Uterus (tissue), 3 donors: ENCODE measurements at regions not wholly inside any gene's neighbourhood (a gene's known extent, or its start where the extent isn't known, plus 50 kb on each side); places are given as distances from the start of the nearest gene placed in this dataset.

Experiments used
- DNase-seq, 2 donors: peaks; one replicate each; pipeline ENCODE4 v3.0.0-alpha.2; 2019 to 2020
- H3K27ac ChIP-seq, 2 donors: fragments of 200-600 bp; sonication (generic); 1 replicate in 1 of 2; 2 replicates in 1 of 2; pipeline ENCODE4 v1.5.1; 2016 to 2018
- H3K27me3 ChIP-seq, 2 donors: fragments of 200-600 bp; sonication (generic); one replicate each; pipeline ENCODE4 v1.5.1; 2018 to 2019; ENCODE audit warnings: control low read depth in 1 of 2
- H3K36me3 ChIP-seq, 2 donors: fragments of 200-600 bp; sonication (generic); one replicate each; pipeline ENCODE4 v1.5.1; 2019; ENCODE audit warnings: control low read depth in 1 of 2
- H3K4me1 ChIP-seq, 2 donors: fragments of 200-600 bp; sonication (generic); one replicate each; pipeline ENCODE4 v1.5.1; 2018 to 2019; ENCODE audit warnings: control low read depth in 1 of 2
- H3K4me3 ChIP-seq, 2 donors: fragments of 200-600 bp; sonication (generic); 1 replicate in 1 of 2; 2 replicates in 1 of 2; pipeline ENCODE4 v1.5.1; 2018 to 2019; ENCODE audit warnings: mild to moderate bottlenecking in 1 of 2
- H3K9me3 ChIP-seq, 2 donors: fragments of 200-600 bp; sonication (generic); one replicate each; pipeline ENCODE4 v1.5.1; 2019; ENCODE audit warnings: control low read depth in 1 of 2
- CTCF ChIP-seq, 4 experiments: fragments of 200-600 bp in 2 of 4; fragments of 450-650 bp in 2 of 4; sonication (generic) in 2 of 4; IDR thresholded peaks; one replicate each; pipeline ENCODE4 v1.5.1; 2016 to 2019; ENCODE audit warnings: antibody characterized with exemption in 4 of 4, mild to moderate bottlenecking in 2 of 4, moderate library complexity in 1 of 4
- POLR2A ChIP-seq, 2 donors: fragments of 450-650 bp; IDR thresholded peaks; one replicate each; pipeline ENCODE4 v1.6.1; 2016; ENCODE audit warnings: antibody characterized with exemption in 2 of 2, mild to moderate bottlenecking in 1 of 2, moderate library complexity in 1 of 2
- intact Hi-C: fragments of 100-400 bp; cut with DNase I; formaldehyde crosslinking; loops from one replicate; pipeline ENCODE4 v1.15.1; 2023; ENCODE audit warnings: low total_unique reads
- donor health status: DM: yes; HTN: yes; CAD: no.

- H3K27ac ChIP-seq, result no peak overlapping the region
- H3K4me1 ChIP-seq, result no peaks in the 10 kb centered on the region
- H3K4me3 ChIP-seq, result no peak overlapping the region
Measured at GRCh38 chr2:198456418-198456817, 652.0 kb downstream of the PLCL1 start.

GRCh38 chr2:198453866-198454265, 649.5 kb downstream of the PLCL1 start:
- Histone ChIP-seq H3K27ac (no peak overlapping the region), H3K27me3 (no peaks in the 10 kb centered on the region), H3K4me3 (no peak overlapping the region), H3K36me3 (no peaks in the 10 kb centered on the region), H3K4me1 (no peaks in the 10 kb centered on the region), H3K9me3 (no peaks in the 10 kb centered on the region)
- TF ChIP-seq POLR2A (IDR thresholded peaks at IDR 0.05), result no peak
- TF ChIP-seq CTCF (IDR thresholded peaks at IDR 0.05), result no peak
- no peak for DNase-seq
- intact Hi-C loops, result no loop called here

More at GRCh38 chr2:198456418-198456817, 652.0 kb downstream of the PLCL1 start:
- Histone ChIP-seq H3K9me3 (no peaks in the 10 kb centered on the region), H3K36me3 (no peaks in the 10 kb centered on the region), H3K27me3 (no peaks in the 10 kb centered on the region)
- intact Hi-C loops, result no loop called here
- no peak for TF ChIP-seq CTCF (IDR thresholded peaks at IDR 0.05)
- TF ChIP-seq POLR2A (IDR thresholded peaks at IDR 0.05), result no peak
- DNase-seq, result no peak

- intact Hi-C loops, result no loop called here
- no peak for DNase-seq
- no peak overlapping the region for H3K27ac ChIP-seq
- no peak for TF ChIP-seq POLR2A (IDR thresholded peaks at IDR 0.05)
- no peak for TF ChIP-seq CTCF (IDR thresholded peaks at IDR 0.05)
- no peak overlapping the region for H3K4me3 ChIP-seq
- no peaks in the 10 kb centered on the region for H3K9me3 ChIP-seq
- H3K4me1 ChIP-seq, result no peaks in the 10 kb centered on the region
- H3K27me3 ChIP-seq, result no peaks in the 10 kb centered on the region
- H3K36me3 ChIP-seq, result no peaks in the 10 kb centered on the region
Measured at GRCh38 chr2:198452327-198452726, 647.9 kb downstream of the PLCL1 start.

GRCh38 chr2:198448789-198449188, 644.4 kb downstream of the PLCL1 start:
- no peak for DNase-seq
- Histone ChIP-seq H3K9me3 (no peaks in the 10 kb centered on the region), H3K4me1 (no peaks in the 10 kb centered on the region), H3K27ac (no peak overlapping the region), H3K27me3 (no peaks in the 10 kb centered on the region), H3K36me3 (no peaks in the 10 kb centered on the region), H3K4me3 (no peak overlapping the region)
- TF ChIP-seq POLR2A (IDR thresholded peaks at IDR 0.05) (no peak), CTCF (IDR thresholded peaks at IDR 0.05) (no peak)
- intact Hi-C loops, result no loop called here

- intact Hi-C loops, result no loop called here
- TF ChIP-seq CTCF (IDR thresholded peaks at IDR 0.05) (no peak), POLR2A (IDR thresholded peaks at IDR 0.05) (no peak)
- Histone ChIP-seq H3K27me3 (no peaks in the 10 kb centered on the region), H3K4me3 (no peak overlapping the region), H3K4me1 (no peaks in the 10 kb centered on the region), H3K36me3 (no peaks in the 10 kb centered on the region), H3K27ac (no peak overlapping the region), H3K9me3 (no peaks in the 10 kb centered on the region)
- no peak for DNase-seq
Measured at GRCh38 chr2:198444800-198445287, 640.5 kb downstream of the PLCL1 start.
